C1 segment of cervical spinal cord (tissue), 14 donors: ENCODE measurements at regions not wholly inside any gene's neighbourhood (a gene's known extent, or its start where the extent isn't known, plus 50 kb on each side); places are given as distances from the start of the nearest gene placed in this dataset.

ENCODE experiments used
- DNase-seq, 14 donors: peaks; one replicate each; lab custom pipeline; 2025; lab: John Stamatoyannopoulos, UW

DNA sequence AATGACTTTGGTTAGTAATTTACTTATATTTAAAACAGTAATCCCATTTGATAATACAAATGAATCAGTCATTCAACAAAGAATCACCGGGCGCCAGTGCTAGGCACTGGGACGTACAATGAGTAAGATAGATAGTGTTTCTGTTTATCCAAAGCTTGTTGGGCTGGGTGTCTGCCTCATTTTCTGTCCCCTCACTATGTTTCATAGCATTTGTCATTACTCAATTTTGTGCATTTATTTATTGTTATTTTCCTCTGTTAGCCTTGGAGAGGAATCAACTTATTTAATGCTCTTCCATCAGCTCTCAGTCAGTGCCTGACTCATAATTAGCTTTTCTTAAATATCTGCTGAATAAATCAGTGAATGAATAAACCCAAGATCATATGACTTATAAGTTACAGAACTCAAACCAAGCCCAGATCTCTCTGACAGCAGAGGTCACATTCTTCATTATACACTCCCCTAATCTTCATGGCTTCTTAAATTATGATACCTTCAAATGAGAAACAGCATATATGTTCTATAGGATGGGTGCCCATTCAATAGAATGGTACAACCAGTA, 86.2 kb downstream of the TSPAN8 start:
- no peak for DNase-seq

DNA sequence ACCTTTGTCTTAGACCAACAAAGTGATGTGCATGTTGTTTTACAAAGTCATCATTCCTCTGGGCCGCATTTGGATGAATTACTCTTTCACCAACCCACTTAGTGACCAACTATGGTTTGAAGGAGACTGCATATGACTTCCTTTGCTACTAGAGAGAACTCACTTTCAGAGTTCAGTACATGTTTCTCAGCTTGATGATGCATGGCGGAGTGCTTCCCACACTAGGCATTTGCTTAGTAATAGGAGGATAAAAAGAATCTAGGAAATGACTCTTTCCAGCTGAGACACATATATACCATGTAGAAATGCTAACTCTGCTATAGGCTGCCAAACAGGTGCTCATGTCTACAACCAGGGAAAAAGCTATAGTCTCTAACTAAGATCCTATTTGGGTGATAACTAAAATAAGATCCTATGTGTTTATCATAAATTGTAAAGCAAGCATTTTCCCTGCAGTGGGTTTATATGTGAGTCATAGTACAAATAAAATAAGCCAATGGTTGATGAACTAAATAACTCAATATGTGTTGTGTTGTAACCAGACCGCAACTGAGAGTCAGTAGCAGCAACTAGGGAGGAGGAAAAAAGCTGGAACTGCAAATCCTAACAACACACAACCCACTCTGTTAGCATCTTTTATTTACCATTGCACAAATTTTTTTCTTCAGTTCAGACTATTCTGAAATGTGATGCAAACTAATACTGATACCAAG, 87.2 kb downstream of the TSPAN8 start:
- DNase-seq = no peak

DNA sequence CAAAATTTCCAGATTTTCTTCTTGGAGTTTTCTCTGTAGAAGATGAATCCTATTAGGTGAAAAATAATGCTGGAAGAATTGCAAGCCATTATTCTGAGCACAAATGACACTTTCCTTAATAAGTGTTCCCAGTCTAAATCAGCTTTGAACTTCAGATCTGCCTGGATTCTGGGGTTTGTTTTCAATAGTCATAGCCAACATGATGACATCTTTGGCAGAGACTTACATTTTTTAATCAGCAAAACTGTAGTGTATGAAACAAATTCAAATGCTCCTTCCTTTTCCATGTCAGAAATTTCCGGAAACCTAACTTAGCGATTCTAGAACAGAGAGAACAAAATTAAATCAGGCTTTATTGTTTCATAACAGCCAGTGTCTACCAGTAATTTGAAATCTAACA, 88.5 kb downstream of the TSPAN8 start:
- no peak for DNase-seq

DNA sequence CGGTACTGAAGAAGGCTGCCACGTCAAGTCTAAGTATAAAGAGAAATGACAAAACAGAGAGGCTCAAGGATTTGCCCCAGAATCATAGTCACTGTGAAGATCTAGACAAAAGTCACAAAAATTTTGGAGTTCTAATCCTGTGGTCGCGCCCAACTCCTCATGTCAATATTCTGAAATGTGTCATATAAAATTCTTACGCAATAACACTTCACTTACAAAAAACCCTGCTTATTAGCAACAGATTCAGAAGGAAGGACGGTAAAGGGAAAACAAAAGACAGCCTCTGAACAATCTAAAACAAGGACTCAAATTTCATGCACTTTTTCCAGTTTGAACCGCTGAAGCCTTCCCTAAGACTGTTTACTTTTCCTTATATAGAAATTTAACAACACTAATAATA, 94.7 kb downstream of the TSPAN8 start:
- no peak for DNase-seq

DNA sequence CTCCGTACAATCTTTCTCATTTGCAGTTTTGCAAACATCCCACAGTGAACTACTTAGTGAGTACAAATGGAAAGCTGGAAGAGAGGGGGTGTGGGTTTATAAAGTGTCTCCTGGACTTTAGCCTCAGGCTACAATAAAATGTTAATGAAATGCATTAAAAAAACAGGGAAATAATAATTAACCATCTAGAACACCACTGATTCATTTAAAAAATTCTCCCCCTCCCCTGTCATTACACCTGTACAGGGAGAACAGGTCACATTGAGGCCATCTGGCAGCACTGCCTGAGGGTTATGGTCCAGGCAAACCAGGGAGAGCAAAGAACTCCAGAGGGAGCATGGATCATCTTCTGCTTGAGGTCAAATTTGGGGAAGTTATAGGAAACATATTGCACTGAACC, 96.3 kb downstream of the TSPAN8 start:
- DNase-seq = no peak

DNA sequence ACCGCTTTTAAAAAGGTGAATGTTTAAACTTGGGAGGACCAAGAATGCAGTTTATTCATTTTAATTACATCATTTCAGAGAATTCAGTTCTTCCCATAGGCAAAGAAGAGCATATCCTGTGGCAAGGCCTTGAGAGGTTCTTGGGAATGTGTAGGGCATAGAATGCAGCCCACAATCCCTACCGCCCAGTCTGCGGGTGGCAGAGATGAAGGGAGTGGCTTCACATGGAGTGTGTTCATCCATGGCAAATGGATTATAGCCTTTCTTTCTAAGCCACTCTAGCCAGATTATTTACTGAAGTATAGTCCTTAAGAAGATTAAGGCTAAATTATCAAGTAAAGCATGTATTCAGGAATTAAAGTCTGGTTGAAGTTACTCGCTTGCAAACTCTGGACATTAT, 97.4 kb downstream of the TSPAN8 start:
- DNase-seq = no peak

DNA sequence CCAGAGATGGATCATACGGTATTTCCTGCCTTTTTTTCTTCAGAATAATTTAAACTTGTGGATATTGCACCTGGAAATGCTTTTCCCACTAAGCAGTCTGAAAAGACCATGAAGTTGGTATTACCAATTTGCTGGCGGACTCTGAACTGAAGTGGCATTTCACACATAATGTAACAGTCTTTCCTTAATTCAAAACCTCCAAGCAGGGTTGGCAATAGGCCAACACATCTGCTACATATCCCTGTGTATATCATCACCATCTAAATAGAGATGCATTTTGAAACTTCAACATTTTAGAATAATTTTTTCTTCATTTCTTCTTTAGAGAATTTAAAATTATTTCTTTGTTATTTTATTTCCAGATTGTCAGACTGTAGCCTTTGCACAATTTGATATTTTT, 100.5 kb downstream of the TSPAN8 start:
- DNase-seq = no peak

DNA sequence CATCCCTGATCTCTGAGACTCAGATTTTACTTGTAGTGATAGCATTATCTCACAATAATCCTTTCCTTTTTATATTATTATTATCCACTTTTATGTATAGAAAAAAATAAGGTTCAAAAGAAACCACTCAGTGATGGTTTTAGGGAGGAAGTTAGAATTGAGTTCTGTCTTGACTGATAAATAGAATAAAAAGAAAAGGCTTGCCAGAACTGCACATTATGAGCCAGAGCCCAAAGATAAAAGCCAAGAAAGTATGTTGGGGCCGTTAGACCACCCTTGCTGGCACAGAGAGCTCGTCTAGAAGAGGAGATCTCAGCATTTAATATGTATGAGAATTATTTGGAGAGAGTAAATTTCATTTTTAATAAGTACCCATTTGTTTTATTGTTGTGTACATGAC, 103.2 kb downstream of the TSPAN8 start:
- no peak for DNase-seq

DNA sequence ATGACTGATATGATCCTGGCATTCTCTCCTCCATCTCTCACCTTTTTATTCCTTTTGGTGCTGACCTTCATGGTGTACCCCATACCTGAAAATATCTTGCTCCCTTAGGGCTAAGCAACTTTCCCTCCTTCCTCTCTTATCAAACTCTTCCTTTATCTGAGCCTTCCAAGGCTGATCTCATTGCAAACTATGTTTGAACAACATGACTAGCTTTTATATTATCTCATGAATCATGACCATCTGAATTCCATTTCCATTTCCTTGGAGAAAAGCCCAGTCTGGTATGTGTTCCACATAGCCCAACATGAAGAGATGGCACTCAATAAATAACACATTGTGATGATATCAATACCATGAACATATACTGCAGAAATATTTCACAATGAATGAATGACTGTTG, 111.6 kb downstream of the TSPAN8 start:
- DNase-seq = no peak

DNA sequence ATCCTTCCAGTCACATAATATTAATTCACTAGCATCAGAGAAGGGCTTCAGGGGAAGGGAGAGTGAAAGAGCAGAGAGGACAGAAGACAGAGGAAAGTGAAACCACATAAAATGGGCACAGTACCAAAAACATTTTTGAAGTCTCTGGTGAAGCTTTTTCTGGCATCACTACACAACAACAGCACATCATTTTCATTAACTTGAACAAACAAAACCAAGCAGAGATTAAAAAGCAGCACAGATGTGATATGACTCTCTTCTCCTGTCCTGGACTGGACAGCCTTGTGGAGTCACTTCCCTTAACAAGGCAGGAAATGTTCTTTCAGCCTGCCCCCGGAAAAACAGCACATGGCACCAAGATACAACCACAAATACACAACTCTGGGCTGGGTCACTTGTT, 112.0 kb downstream of the TSPAN8 start:
- DNase-seq = no peak

DNA sequence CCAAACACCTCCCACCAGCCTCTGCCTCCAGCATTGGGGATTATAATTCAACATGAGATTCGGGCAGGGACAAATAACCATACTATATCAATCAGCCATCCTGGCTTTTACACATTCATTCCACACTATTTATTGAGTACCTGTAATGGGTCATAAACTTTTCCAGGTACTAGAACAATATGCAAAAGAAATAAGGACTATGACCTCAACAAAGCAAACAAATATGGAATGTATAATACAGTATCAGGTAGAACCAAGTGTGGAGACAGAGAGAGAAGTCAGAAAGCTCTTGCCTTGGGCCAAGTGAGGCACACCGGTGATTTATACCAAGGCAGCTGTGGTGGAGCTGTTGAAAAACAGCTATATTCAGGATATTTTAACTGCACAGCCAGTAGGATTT, 116.3 kb downstream of the TSPAN8 start:
- no peak for DNase-seq

DNA sequence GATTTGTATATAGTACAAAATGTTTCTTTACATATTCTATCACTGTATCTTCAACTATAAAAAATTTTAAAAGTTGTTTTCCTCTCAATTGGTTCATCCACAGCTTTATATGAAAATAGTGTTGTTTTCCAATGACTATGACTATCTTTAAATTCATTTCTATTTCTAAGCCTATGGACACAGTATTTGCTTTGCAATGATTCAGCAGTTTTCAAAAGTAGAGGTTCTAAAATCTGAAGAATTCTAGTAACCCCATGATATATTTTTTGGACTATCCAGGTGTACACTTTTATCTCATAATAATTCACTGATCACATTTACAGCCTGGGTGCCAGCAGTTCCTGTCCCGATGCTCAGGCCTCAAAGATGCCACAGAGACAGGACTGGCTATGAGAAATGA, 118.4 kb upstream of the PTPRR start:
- DNase-seq = no peak

DNA sequence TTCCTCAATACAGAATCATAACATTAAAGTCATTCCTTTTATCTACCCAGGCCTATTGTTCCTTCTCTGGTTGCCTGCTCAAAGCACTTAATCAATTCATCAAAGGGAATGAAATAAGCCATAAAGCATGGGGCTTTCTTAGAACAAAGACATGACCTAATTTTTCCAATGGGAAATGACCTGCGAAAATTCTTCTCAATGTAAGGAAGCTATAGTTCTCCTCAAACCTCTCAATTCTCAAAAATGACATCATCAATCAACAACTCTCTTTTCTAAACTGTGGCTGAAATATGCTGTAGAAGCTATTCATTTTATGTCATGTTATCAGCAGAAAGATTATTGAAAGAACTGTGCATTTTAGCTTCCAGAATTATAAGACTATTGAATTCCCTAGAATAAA, 116.0 kb upstream of the PTPRR start:
- DNase-seq = no peak

DNA sequence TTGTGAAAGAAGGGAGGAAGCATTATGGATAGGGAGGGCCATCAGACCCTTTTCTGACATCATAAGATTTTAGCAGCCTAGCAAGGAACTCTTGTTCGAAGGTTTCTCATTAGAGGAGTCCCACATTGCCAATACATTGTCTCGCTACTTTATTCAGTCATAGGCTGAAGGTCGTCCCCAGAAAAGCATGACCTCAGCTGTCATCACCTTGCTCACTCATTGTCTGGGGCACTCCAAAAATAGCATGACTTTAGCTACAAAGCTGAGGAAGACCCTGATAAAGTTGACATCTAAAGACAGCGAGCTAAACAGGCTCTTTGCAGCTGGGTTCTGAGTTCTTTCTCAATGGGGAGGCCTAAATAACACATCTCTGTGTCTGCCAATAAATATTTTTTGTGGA, 112.4 kb upstream of the PTPRR start:
- no peak for DNase-seq

DNA sequence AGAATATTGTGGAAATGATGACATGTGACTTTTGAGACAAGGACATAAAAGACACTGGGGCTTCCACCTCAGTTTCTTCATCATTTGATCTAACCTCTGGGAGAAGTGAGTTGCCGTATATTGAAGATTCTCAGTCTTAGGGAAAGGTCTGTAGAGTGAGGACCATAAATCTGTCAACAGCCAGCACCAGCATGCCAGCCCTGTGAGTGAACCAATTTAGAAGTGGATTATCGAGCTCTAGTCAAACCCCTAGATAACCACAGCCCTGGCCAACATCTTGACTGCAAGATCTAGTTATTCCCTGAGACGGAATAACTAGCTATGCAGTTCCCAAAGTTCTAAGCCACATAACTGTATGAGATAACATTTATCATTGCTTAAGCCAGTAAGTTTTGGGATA, 108.8 kb upstream of the PTPRR start:
- DNase-seq = no peak

DNA sequence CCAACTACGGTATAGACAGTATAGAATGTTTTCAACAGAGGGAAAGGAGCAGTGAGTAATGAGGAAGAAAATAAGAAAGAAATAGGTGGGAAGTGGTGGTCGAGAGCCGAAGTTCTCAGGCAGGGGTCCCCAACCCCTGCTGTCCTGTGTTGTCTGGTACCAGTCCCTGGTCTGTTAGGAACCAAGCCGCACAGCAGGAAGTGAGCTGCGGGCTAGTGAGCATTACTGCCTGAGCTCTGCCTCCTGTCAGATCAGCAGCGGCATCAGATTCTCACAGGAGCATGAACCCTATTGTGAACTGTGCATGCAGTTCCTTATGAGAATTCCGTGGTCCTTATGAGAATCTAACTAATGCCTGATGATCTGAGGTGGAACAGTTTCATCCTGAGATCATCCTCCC, 107.3 kb upstream of the PTPRR start:
- no peak for DNase-seq

DNA sequence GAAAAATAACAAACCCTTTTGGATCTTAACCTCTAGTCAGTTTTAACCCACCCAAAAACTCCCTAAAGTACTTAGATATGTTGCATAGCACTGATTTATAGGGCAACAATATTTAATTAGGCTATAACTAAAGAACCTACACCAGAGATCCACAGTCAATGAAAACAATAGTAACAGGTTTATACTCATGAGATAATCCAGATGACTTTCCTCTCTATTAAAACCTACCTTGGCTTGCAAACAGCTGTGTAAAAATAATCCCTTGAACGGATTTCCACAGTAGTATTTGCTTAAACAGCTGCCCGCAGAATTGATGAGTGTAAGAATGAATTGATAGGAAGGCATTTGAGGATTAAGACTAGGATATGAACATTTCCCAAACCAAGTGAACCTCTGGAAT, 104.3 kb upstream of the PTPRR start:
- no peak for DNase-seq

DNA sequence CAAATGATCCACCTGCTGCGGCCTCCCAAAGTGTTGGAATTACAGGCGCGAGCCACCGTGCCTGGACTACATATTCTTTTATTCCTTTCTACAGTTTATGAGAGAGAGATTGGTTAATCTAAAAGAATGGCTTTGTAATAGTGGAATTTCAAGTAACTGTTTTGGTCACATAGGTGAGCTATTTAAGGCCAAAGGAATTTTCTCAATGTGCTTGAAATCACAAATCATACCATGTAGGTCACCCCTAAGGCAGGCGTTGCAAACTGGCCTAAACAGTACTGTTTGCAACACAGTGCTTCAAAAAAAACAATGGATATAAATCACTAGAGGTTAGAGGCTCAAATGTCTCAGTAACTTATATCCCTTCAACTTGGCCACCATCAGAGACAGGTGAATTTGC, 103.7 kb upstream of the PTPRR start:
- DNase-seq = no peak

DNA sequence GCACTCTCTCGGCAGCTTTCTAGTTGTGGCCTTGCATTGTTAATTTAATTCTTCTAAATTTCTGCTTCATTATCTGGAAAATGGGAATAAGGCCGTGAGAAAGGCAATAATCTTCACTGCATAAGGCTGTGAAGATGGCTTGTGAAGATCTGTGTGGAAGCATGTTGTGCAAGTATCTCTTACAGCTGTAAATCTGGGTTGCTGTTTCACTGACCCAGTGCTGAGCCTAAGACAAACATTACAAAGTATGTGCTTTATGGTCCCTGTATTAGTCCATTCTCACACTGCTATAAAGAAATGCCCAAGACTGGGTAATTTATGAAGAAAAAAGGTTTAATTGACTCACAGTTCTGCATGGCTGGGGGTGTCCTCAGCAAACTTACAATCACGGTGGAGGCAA, 101.0 kb upstream of the PTPRR start:
- no peak for DNase-seq

DNA sequence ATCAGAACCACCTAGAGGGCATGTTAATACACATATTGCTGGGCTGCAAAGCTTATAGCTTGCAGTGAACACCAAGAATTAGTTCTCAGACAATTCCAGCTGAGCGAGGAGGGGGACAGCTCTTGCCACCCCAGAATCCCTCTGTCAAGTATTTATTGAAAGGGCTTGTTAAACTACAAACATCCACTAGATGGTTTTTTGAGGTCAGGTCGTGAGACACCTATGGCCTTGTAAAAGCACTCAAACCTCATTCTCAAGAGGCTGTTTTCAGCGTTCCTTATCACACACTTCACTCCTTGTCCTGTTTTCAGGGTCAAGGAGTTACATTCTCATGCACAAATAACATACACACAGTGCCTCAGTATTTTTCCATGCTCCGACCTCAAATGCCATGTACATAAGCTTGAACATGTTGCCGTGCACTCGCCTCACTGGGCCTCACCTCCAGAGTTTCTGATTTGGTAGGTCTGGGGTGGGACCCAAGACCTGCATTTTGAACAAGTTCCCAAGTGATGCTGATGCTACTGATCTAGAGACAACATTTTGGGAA, 98.8 kb upstream of the PTPRR start:
- no peak for DNase-seq

DNA sequence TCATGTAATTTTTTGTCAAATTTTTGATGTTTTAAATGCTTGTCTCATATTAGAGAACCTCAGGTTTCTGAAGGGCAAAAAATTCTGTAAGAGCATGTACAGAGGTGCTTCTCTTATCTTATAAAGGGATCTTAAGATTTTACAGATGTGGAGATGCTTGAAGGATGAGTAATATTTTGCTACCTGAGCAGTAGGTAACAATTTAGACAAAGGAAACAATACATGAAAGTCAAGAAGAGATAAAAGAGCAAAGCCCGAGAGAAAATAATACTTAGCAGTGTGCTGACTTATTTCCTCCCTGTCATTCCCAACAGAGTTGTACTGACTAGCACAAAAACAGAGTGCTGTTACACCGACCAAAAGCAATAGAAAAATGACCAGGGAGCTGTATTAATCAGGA, 98.1 kb upstream of the PTPRR start:
- no peak for DNase-seq

DNA sequence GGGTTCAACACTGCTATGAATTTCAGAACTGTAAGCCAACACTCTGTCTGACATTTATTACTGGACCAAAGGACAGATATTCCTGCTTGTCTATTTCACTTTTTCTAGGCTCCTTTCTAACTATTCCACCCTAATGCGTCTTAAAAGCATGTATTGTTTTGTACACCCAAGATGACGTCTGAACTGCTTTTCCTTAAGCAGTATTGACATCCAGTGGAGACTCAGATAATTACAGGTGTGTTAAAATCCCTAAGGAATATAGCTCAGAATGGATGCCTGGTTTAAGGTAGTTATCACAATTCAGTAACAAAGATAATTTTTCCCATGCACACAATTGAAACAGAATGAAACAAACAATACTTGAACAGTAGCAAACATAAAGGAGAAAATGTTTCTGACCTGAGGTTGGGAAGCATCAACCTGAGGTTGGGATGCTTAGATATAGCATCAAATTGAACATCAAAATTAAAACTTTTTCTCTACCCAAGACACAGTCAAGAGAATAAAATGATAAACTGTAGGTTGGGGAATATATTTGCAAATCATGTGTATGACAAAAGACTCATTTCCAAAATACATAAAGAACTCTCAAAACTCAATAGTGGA, 93.7 kb upstream of the PTPRR start:
- DNase-seq = peak in 1 of 14 donors; percentile 13

DNA sequence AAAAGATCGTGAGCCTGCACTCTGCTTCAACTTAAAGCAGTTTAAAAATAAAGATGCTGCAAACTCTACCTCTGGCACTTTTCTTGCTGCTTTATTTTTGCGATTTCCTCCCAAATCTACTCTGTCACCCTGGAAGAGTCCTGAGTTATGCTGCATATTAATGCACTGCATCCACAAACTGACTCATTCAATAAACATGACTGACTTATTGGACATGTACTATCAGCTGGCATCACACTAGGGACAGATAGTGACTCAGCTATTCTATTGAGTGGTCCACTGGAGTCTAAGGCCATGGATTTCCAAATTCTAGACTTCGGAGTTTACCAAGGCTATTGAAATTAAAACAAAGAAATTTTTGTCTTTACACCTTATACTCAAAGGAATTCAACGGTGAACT, 90.7 kb upstream of the PTPRR start:
- no peak for DNase-seq
